ENCODE measurements at regions not wholly inside any gene's neighbourhood (a gene's known extent, or its start where the extent isn't known, plus 50 kb on each side); places are given as distances from the start of the nearest gene placed in this dataset.

DNA sequence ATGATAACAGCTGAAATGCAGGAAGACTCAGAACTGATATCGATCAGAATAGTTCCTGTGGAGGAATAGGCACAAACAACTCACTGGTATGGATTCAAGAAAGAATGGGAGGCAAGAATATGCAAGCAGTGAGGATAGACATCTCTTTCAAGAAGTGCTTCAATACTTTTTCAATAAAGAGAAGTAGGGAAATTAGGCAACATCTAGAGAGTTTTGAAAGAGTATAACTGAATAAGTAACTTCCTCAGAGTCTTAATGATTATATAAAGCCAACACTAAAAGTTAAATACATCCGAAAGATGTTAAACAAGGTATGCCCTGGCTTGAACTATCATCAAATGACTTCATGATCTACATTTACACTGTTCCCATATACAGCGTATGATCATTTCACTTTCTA, 1443.0 kb downstream of the PCDH7 start:
- Histone ChIP-seq H3K4me1 (ENCODE audit: control insufficient read depth, insufficient read depth, low read length) (no peaks in the 10 kb centered on the region), H3K27me3 (ENCODE audit: control insufficient read depth, insufficient read depth, low read length) (no peaks in the 10 kb centered on the region), H3K4me3 (ENCODE audit: low read depth in 2 of 2, low read length in 2 of 2) (no peak overlapping the region), H3K36me3 (ENCODE audit: control insufficient read depth, insufficient read depth, low read length) (no peaks in the 10 kb centered on the region), H3K9me3 (ENCODE audit: control insufficient read depth, insufficient read depth, low read depth, low read length) (no peaks in the 10 kb centered on the region), H3K27ac (ENCODE audit: low read length) (no peak overlapping the region)
- ATAC-seq (no peak), DNase-seq (ENCODE audit: low read depth, low spot score) (no peak)
- in situ Hi-C loops (cut with HindIII; ENCODE audit: low pct_unique_long_range_greater_than_20kb, low sequenced_read_pairs) = no loop called here
- intact Hi-C loops (cut with micrococcal nuclease; ENCODE audit: unreplicated experiment) = no loop called here
- CTCF ChIA-PET = no interaction called here
- no peak for TF ChIP-seq SIN3A (IDR thresholded peaks at IDR 0.05; ENCODE audit: borderline replicate concordance, insufficient read depth, low read depth, low read length)
- no peak for TF ChIP-seq POLR2AphosphoS5 (IDR thresholded peaks at IDR 0.05; ENCODE audit: low read depth, low read length)
- TF ChIP-seq, protein P1, sequence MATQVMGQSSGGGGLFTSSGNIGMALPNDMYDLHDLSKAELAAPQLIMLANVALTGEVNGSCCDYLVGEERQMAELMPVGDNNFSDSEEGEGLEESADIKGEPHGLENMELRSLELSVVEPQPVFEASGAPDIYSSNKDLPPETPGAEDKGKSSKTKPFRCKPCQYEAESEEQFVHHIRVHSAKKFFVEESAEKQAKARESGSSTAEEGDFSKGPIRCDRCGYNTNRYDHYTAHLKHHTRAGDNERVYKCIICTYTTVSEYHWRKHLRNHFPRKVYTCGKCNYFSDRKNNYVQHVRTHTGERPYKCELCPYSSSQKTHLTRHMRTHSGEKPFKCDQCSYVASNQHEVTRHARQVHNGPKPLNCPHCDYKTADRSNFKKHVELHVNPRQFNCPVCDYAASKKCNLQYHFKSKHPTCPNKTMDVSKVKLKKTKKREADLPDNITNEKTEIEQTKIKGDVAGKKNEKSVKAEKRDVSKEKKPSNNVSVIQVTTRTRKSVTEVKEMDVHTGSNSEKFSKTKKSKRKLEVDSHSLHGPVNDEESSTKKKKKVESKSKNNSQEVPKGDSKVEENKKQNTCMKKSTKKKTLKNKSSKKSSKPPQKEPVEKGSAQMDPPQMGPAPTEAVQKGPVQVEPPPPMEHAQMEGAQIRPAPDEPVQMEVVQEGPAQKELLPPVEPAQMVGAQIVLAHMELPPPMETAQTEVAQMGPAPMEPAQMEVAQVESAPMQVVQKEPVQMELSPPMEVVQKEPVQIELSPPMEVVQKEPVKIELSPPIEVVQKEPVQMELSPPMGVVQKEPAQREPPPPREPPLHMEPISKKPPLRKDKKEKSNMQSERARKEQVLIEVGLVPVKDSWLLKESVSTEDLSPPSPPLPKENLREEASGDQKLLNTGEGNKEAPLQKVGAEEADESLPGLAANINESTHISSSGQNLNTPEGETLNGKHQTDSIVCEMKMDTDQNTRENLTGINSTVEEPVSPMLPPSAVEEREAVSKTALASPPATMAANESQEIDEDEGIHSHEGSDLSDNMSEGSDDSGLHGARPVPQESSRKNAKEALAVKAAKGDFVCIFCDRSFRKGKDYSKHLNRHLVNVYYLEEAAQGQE (IDR thresholded peaks at IDR 0.05; ENCODE audit: insufficient read depth in 1 of 2, low read depth in 2 of 2, low read length in 1 of 2) = no peak
- no peak for TF ChIP-seq TCF7L2 (IDR thresholded peaks at IDR 0.05; ENCODE audit: low read depth, low read length)
- no peak for TF ChIP-seq CTCF (IDR thresholded peaks at IDR 0.05)
- BruUV-seq (replicated peaks) = no TSS peak
- POLR2A ChIA-PET = interaction anchor here (0.6 kb wide), 1 partner anchor 1323 kb away, joined by 3 read pairs; no protein-coding TSS in a partner anchor

DNA sequence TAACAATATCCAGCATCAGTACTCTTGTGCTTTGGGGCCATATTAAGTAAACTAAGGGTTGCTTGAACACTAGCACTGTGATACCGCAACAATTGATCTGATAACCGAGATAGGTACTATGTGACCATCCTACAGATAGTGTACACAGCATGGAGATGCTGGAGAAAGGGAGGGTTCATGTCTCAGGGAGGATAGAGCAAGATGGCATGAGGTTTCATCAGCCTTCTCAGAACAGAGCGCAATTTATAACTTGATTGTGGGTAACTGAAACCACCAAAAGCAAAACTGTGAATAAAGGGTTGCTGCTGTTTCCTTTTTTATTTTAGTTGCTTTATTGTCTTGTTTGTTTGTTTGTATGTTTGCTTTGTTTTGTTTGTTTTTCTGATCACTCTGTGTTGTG, 1449.7 kb downstream of the PCDH7 start:
- no peaks in the 10 kb centered on the region for H3K4me1 ChIP-seq (ENCODE audit: control insufficient read depth, insufficient read depth, low read length)
- H3K9me3 ChIP-seq (ENCODE audit: control insufficient read depth, insufficient read depth, low read depth, low read length) = no peaks in the 10 kb centered on the region
- H3K27me3 ChIP-seq (ENCODE audit: control insufficient read depth, insufficient read depth, low read length) = no peaks in the 10 kb centered on the region
- H3K27ac ChIP-seq (ENCODE audit: low read length) = no peak overlapping the region
- ChIA-PET POLR2A (no interaction called here), CTCF (no interaction called here)
- in situ Hi-C loops (cut with HindIII; ENCODE audit: low pct_unique_long_range_greater_than_20kb, low sequenced_read_pairs) (no loop called here), intact Hi-C loops (cut with micrococcal nuclease; ENCODE audit: unreplicated experiment) (no loop called here)
- no peak for DNase-seq (ENCODE audit: low read depth, low spot score)
- ATAC-seq = no peak
- H3K36me3 ChIP-seq (ENCODE audit: control insufficient read depth, insufficient read depth, low read length) = no peaks in the 10 kb centered on the region
- no TSS peak for BruUV-seq (replicated peaks)
- no peak overlapping the region for H3K4me3 ChIP-seq (ENCODE audit: low read depth in 2 of 2, low read length in 2 of 2)
- TF ChIP-seq SIN3A (IDR thresholded peaks at IDR 0.05; ENCODE audit: borderline replicate concordance, insufficient read depth, low read depth, low read length) (no peak), TCF7L2 (IDR thresholded peaks at IDR 0.05; ENCODE audit: low read depth, low read length) (no peak), POLR2AphosphoS5 (IDR thresholded peaks at IDR 0.05; ENCODE audit: low read depth, low read length) (no peak), CTCF (IDR thresholded peaks at IDR 0.05) (no peak)
- TF ChIP-seq, protein P1 (IDR thresholded peaks at IDR 0.05; ENCODE audit: insufficient read depth in 1 of 2, low read depth in 2 of 2, low read length in 1 of 2) = no peak

Data from Panc1 (cell line).